Ishikawa (cell line): ENCODE measurements at regions not wholly inside any gene's neighbourhood (a gene's known extent, or its start where the extent isn't known, plus 50 kb on each side); places are given as distances from the start of the nearest gene placed in this dataset.

Experiments used
- CEBPB ChIP-seq: IDR thresholded peaks from 2 replicates; pipeline ENCODE4 v1.6.1; 2012
- EGR1 ChIP-seq: IDR thresholded peaks from 2 replicates; pipeline ENCODE4 v1.6.1; 2012
- EP300 ChIP-seq: IDR thresholded peaks from 2 replicates; pipeline ENCODE4 v1.6.1; 2012; ENCODE audit warnings: borderline replicate concordance
- FOXM1 ChIP-seq: IDR thresholded peaks from 2 replicates; pipeline ENCODE4 v1.6.1; 2012; ENCODE audit warnings: low read depth, borderline replicate concordance
- MAX ChIP-seq: IDR thresholded peaks from 2 replicates; pipeline ENCODE4 v1.6.1; 2012
- NFIC ChIP-seq: IDR thresholded peaks from 2 replicates; pipeline ENCODE4 v1.6.1; 2012
- RAD21 ChIP-seq: IDR thresholded peaks from 2 replicates; pipeline ENCODE4 v1.6.1; 2012; ENCODE audit warnings: low read depth
- REST ChIP-seq: IDR thresholded peaks from 2 replicates; pipeline ENCODE4 v1.6.1; 2012; ENCODE audit warnings: low read depth, mild to moderate bottlenecking
- TAF1 ChIP-seq: IDR thresholded peaks from 2 replicates; pipeline ENCODE4 v1.6.1; 2012; ENCODE audit warnings: low read depth, mild to moderate bottlenecking
- TCF12 ChIP-seq: IDR thresholded peaks from 2 replicates; pipeline ENCODE4 v1.6.1; 2012; ENCODE audit warnings: low read depth
- TEAD4 ChIP-seq: IDR thresholded peaks from 2 replicates; pipeline ENCODE4 v1.6.1; 2012
- USF1 ChIP-seq: IDR thresholded peaks from 2 replicates; pipeline ENCODE4 v1.6.1; 2012
- YY1 ChIP-seq: IDR thresholded peaks from 2 replicates; pipeline ENCODE4 v1.6.1; 2012; ENCODE audit warnings: low read depth
- ZBTB7A ChIP-seq: IDR thresholded peaks from 2 replicates; pipeline ENCODE4 v1.6.1; 2012; ENCODE audit warnings: low read depth

GRCh38 chr14:94710731-94711130 is 59.2 kb downstream of the GSC start:
- TF ChIP-seq RAD21: no peak
- TF ChIP-seq EP300: no peak
- no peak for TF ChIP-seq CEBPB
- TF ChIP-seq ZBTB7A: no peak
- no peak for TF ChIP-seq REST
- TF ChIP-seq NFIC: no peak
- no peak for TF ChIP-seq YY1
- TF ChIP-seq TAF1: no peak
- TF ChIP-seq FOXM1: no peak
- TF ChIP-seq EGR1: no peak
- no peak for TF ChIP-seq USF1
- TF ChIP-seq MAX: no peak
- TF ChIP-seq TCF12: no peak
- no peak for TF ChIP-seq TEAD4
